MM.1S (cell line): ENCODE measurements at regions not wholly inside any gene's neighbourhood (a gene's known extent, or its start where the extent isn't known, plus 50 kb on each side); places are given as distances from the start of the nearest gene placed in this dataset.

ENCODE experiments used
- EZH2phosphoT487 ChIP-seq: fragments of 300-600 bp; sonication (generic); IDR thresholded peaks from 2 replicates; pipeline ENCODE4 v1.6.1; 2018; ENCODE audit warnings: antibody characterized with exemption, low read length
- TF ChIP-seq, protein P1 (sequence below): fragments of 300-600 bp; sonication (generic); IDR thresholded peaks from 2 replicates; pipeline ENCODE4 v1.5.1; 2016; ENCODE audit warnings: antibody characterized with exemption, low read length, mixed read lengths

- no peak for TF ChIP-seq EZH2phosphoT487
- TF ChIP-seq, protein P1, sequence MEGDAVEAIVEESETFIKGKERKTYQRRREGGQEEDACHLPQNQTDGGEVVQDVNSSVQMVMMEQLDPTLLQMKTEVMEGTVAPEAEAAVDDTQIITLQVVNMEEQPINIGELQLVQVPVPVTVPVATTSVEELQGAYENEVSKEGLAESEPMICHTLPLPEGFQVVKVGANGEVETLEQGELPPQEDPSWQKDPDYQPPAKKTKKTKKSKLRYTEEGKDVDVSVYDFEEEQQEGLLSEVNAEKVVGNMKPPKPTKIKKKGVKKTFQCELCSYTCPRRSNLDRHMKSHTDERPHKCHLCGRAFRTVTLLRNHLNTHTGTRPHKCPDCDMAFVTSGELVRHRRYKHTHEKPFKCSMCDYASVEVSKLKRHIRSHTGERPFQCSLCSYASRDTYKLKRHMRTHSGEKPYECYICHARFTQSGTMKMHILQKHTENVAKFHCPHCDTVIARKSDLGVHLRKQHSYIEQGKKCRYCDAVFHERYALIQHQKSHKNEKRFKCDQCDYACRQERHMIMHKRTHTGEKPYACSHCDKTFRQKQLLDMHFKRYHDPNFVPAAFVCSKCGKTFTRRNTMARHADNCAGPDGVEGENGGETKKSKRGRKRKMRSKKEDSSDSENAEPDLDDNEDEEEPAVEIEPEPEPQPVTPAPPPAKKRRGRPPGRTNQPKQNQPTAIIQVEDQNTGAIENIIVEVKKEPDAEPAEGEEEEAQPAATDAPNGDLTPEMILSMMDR = no peak
These were observed 80.2 kb downstream of the TMEM47 start for GRCh38 chrX:34576864-34577263.
